GM12891 (cell line): ENCODE measurements at regions not wholly inside any gene's neighbourhood (a gene's known extent, or its start where the extent isn't known, plus 50 kb on each side); places are given as distances from the start of the nearest gene placed in this dataset.

Experiments used
- DNase-seq: peaks from one replicate; pipeline ENCODE4 v3.0.0; 2011; ENCODE audit warnings: low spot score; ENCODE audit not compliant: insufficient read length
- FAIRE-seq: peaks from 2 replicates; lab custom pipeline; 2011; peaks lifted over from hg19 to GRCh38; lab: Jason Lieb, UNC
- PAX5 ChIP-seq: IDR thresholded peaks from 2 replicates; pipeline ENCODE4 v1.6.1; 2011; ENCODE audit warnings: low read length, moderate library complexity, mild to moderate bottlenecking; ENCODE audit not compliant: insufficient read depth, severe bottlenecking
- POLR2A ChIP-seq: IDR thresholded peaks from 2 replicates; pipeline ENCODE4 v1.6.1; 2011; ENCODE audit warnings: low read depth, low read length, control low read depth
- POLR2AphosphoS5 ChIP-seq: IDR thresholded peaks from 2 replicates; pipeline ENCODE4 v1.6.1; 2011; ENCODE audit warnings: low read depth, low read length, control low read depth
- POU2F2 ChIP-seq: IDR thresholded peaks from 2 replicates; pipeline ENCODE4 v1.6.1; 2011; ENCODE audit warnings: low read depth, mild to moderate bottlenecking, control low read depth, low read length, moderate library complexity
- SPI1 ChIP-seq: IDR thresholded peaks from 2 replicates; pipeline ENCODE4 v1.6.1; 2011; ENCODE audit warnings: low read depth, low read length, control low read depth
- TAF1 ChIP-seq: IDR thresholded peaks from 2 replicates; pipeline ENCODE4 v1.6.1; 2011; ENCODE audit warnings: low read depth, low read length, control low read depth

DNA sequence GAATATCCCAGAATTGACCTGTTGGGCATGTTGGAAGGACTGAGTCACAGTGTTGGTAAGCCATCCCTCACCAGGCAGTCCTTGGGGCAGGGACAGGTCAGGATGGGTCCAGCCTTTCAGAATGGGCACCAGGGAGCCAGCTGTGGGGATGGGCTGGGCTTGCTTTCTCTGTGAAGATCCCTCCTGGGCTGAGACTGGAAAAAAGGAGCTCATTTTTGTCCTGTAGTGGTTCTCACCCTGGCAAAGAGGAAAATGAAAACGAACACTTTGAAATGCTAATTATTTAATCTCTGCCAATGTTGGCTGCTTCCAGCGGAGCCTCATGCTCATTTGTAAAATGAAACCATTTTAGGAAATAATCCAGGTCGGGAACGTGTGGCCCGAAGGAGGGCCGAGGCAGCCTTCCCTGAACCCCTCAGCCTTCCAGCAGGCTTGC, 237.5 kb upstream of the SALL1 start:
- DNase-seq (no peak), FAIRE-seq (no peak)
- TF ChIP-seq PAX5, result no peak
- no peak for TF ChIP-seq TAF1
- no peak for TF ChIP-seq POLR2A
- TF ChIP-seq SPI1, result no peak
- no peak for TF ChIP-seq POU2F2
- no peak for TF ChIP-seq POLR2AphosphoS5

DNA sequence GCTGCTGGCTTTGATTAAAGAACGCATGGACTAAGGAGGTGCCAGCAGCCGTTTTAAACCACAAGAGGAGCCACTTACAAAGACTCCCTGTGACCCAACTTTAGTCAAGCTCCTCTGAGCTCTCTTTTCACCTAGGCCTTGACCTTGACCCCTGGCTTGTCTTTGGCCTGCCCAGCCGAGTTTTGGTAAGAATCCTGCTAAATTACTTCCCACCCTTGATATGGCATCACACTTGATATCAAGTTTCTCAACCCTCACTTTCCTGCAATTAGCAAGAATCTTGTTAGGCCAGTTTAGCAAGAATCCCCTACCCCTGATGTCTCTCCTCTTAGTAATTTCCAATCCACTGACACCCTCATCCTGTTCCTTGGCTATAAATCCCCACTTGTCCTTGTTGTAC, 232.8 kb upstream of the SALL1 start:
- FAIRE-seq (no peak), DNase-seq (no peak)
- TF ChIP-seq SPI1, result no peak
- TF ChIP-seq TAF1, result no peak
- TF ChIP-seq PAX5, result no peak
- TF ChIP-seq POLR2AphosphoS5, result no peak
- no peak for TF ChIP-seq POU2F2
- no peak for TF ChIP-seq POLR2A

DNA sequence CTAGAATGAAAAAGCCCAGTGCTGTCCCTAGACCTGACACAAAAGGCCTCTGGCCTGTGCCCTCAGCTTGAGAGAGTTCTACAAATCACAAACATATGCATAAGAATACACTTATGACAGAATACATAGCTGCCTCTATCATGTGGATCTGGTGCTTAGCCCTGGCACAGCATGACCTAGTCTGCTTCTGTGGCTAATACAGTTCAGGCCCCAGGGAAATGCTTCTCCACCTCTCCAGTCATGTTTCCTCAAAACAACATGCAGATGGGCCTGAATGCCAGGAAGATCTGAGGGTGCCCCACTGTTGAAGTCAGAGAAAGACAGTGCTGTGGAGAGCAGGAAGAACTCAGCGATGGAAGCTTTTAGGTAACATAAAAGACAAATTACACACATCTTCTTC, 231.9 kb upstream of the SALL1 start:
- TF ChIP-seq POU2F2 (no peak), PAX5 (no peak), POLR2AphosphoS5 (no peak), POLR2A (no peak), TAF1 (no peak), SPI1 (no peak)
- FAIRE-seq (no peak), DNase-seq (no peak)

DNA sequence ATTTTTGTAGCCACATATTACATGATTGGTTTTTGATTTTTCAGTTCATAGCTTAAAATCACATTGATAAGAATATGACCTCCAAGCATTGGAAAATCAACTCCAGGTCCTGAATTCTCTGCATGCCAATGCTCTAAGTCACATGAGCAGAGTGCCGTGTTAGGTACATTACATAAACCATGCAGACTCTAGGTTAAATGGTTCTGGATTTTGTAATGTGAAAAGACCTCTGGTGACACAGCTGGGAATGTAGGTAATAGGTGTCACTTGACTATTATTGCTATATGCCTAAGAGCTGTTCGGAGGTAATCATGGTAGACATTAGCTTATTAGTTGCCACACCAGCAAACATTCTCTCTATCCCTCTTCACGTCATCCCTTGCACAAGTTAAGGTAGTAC, 231.1 kb upstream of the SALL1 start:
- FAIRE-seq, result no peak

DNA sequence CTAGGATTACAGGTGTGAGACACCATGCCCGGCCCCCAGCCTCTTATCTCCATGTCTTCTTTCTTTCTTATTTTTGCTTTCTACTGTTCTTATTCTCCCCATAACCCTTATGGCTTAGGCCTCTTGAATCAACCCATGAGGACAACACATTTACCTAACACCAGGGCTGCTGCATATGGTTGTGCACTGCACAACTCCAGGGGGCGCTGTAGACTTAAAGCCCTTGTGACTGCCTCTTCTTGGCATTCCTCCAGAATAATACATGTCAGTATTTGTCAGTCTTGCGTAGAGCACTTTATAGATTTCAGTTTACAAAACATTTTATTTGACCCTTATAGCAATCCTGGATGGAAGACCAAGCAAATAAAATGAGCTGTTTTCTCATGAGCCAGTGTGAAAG, 225.0 kb upstream of the SALL1 start:
- DNase-seq (no peak), FAIRE-seq (no peak)
- TF ChIP-seq TAF1 (no peak), PAX5 (no peak), POU2F2 (no peak), POLR2AphosphoS5 (no peak), POLR2A (no peak), SPI1 (no peak)

More for the DNA sequence above, 231.1 kb upstream of the SALL1 start:
- no peak for TF ChIP-seq POLR2A
- DNase-seq, result no peak

DNA sequence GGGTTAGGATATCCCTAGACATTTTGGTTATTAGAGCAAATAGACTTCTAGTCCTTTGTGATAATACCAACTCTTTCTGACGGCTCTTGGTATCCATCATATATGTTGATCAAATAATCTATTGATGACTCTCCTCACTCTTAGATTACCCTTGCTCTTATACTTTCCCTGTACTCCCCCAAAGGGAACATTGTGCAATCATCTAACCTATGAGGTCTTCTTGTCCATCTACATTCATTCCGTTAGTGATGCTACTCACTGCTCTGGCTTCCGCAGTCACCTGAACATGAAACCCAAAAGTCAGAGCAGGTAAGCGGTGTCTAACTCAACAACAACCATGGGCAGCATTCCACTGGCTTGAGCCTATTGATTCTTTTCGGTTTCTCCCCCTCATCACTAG, 223.7 kb upstream of the SALL1 start:
- DNase-seq, result no peak
- TF ChIP-seq SPI1 (no peak), POLR2AphosphoS5 (no peak), POU2F2 (no peak)
- FAIRE-seq, result no peak

DNA sequence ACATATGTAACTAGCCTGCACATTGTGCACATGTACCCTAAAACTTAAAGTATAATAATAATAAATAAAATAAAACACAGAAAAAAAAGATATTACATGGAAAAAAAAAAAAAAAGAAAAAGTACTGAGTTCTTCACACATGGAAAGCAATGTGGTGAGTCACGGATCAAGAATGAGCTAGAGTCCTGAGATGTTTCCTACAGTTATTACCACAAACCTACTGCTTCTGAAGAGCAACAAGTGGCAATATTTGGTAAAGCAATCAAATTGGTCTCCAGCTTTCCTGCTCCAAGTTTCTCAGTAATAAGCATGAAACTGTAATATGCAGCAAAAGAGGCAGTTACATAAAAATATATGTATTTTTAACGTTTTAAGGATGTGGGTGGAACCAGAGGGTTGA, 223.3 kb upstream of the SALL1 start:
- DNase-seq, result no peak
- no peak for FAIRE-seq
- no peak for TF ChIP-seq POLR2AphosphoS5

DNA sequence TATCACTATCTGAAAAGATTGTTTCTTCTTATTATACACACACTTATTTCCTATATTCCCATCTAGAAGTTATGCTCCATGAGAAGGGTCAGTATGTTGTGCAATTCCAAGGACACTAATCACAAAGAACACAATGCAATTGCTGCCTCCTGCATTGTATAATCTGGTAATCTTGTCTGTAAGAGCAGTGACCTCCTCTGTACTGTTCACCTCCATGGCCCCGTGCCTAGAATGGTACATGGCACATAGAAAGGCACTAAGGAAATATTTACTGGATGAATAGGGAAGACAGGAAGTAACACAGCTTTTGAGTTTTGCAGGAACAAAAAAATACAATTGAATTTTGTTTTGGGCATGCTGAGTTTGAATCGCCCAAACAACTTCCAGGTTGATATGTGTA, 214.6 kb upstream of the SALL1 start:
- FAIRE-seq (no peak), DNase-seq (no peak)
- TF ChIP-seq SPI1, result no peak
- TF ChIP-seq POLR2A, result no peak
- TF ChIP-seq POU2F2, result no peak

DNA sequence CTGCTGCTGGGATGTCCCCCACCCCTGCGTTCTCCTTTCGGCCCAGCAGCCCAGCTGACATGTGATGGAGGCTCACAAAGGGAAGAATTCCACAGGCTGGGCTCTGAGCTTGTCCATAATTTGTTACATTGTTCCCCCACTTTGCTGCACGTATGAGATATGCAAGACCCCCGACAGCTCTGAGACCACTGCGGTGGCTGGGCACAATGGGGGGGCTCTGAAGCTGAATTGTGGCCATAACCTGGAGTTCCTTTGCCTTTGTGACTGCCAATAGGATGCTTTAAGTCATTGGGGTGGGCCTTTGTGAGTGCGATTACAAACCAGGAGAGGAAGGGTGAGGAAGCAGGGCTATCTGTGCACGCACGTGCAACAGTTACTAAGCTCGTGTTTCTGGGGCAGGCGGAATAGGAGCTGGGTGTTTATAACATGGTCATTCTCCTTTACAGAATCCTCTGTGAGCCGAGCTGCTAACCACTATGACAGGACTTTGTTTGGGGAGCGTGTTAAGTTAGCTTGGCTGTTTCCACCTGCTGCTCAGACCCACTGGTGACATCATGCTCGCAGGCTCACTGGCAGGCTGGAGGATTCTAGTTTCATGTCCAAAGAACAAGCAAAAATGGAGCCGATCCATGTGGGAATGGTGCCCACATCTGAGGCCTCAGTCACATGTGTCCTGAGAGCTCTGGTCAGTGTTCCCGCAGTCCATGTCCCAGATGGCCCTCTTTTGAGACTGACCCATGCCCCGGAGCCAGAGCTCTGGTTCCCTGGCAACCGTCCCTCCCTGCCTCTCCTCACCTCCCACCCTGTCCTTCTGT, 208.3 kb upstream of the SALL1 start:
- DNase-seq, result no peak
- no peak for FAIRE-seq

DNA sequence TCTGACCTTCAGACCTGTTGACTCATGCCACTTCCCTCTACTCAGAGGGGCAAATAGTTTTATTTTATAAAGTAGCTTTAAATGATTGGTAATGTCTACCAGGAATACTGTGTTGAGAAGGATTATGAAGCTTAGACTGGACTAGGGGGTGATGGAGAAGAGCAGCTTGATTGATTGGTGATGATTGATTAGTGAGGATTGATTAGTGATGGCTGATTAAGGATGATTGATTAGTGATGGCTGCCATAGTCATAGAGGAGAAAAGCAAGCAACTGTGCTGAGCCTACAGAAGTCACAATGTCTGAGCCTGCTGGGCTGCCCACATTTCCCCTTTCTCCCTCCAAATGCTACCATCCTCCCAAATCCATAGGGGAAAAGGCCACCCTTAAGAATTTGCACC, 206.8 kb upstream of the SALL1 start:
- no peak for FAIRE-seq
- TF ChIP-seq SPI1 (no peak), POU2F2 (no peak), TAF1 (no peak), POLR2A (no peak), PAX5 (no peak), POLR2AphosphoS5 (no peak)
- no peak for DNase-seq

More for the DNA sequence above, 208.3 kb upstream of the SALL1 start:
- no peak for TF ChIP-seq TAF1
- TF ChIP-seq SPI1, result no peak
- TF ChIP-seq POLR2AphosphoS5, result no peak
- no peak for TF ChIP-seq POLR2A
- no peak for TF ChIP-seq POU2F2
- no peak for TF ChIP-seq PAX5

DNA sequence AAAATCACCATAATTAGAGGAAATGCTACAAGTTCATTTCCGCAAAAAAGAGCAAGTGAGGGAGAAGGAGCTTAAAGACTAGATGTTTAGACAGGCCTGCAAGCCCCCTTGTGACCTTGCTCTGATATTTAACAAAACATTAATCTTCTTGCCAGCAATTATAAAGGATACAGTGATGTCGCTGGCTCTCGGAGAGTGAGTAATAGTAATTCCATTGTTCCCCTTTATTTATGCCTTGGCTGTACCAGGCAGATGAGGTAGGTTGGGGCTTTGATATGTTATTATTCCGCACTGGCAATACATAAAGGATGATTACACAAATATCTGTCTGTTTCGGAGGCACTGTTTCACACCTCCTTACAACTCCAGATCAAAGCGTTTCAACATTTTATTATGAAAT, 204.8 kb upstream of the SALL1 start:
- FAIRE-seq, result no peak
- TF ChIP-seq TAF1 (no peak), POLR2AphosphoS5 (no peak), SPI1 (no peak), PAX5 (no peak), POLR2A (no peak)
- no peak for DNase-seq
